OCI-LY7 (cell line): ENCODE measurements at regions not wholly inside any gene's neighbourhood (a gene's known extent, or its start where the extent isn't known, plus 50 kb on each side); places are given as distances from the start of the nearest gene placed in this dataset.
A peak's percentile ranks its signal among the peaks of the same experiment; 100 is the strongest.

Source experiments
- CTCF ChIP-seq: fragments of 200-600 bp; sonication (generic); conservative IDR thresholded peaks from 2 replicates; pipeline ENCODE4 v1.5.1; 2014; ENCODE audit warnings: mild to moderate bottlenecking, antibody characterized with exemption, low read length, moderate library complexity, mixed read lengths
- EZH2phosphoT487 ChIP-seq: fragments of 200-600 bp; sonication (generic); IDR thresholded peaks from 2 replicates; pipeline ENCODE4 v1.6.1; 2018; ENCODE audit warnings: low read depth, borderline replicate concordance, mild to moderate bottlenecking, mixed run types, antibody characterized with exemption, low read length, moderate library complexity, mixed read lengths

- TF ChIP-seq CTCF (0 out of 2 replicates have a peak, but pooled peaks have one; percentile 19), EZH2phosphoT487 (no peak)
Measured at GRCh38 chr19:28489126-28489660, 723.8 kb downstream of the UQCRFS1 start.
